Liver (tissue), 7 donors: ENCODE measurements at regions not wholly inside any gene's neighbourhood (a gene's known extent, or its start where the extent isn't known, plus 50 kb on each side); places are given as distances from the start of the nearest gene placed in this dataset.

ENCODE experiments used
- DNase-seq: peaks from one replicate; pipeline ENCODE4 v3.0.0-alpha.2; 2017; ENCODE audit warnings: low spot score
- H3K27ac ChIP-seq, 2 donors: one replicate each; pipeline ENCODE4 v1.7.0; 2013; ENCODE audit warnings: inconsistent platforms in 2 of 2, low read length in 2 of 2, control low read depth in 1 of 2, low read depth in 1 of 2, mild to moderate bottlenecking in 1 of 2
- H3K27me3 ChIP-seq, 4 donors: one replicate each; pipeline versions ENCODE4 v1.6.1 to v1.7.0; 2013; ENCODE audit warnings: low read length in 3 of 4, inconsistent platforms in 1 of 4, mild to moderate bottlenecking in 1 of 4, moderate library complexity in 1 of 4; ENCODE audit not compliant: control insufficient read depth in 4 of 4, insufficient read depth in 4 of 4
- H3K36me3 ChIP-seq, 4 donors: one replicate each; pipeline versions ENCODE4 v1.6.1 to v1.7.0; 2013; ENCODE audit warnings: low read length in 3 of 4, mild to moderate bottlenecking in 3 of 4, low read depth in 1 of 4, moderate library complexity in 1 of 4; ENCODE audit not compliant: control insufficient read depth in 4 of 4, insufficient read depth in 3 of 4
- H3K4me1 ChIP-seq, 4 donors: one replicate each; pipeline versions ENCODE4 v1.6.1 to v1.7.0; 2013; ENCODE audit warnings: low read length in 3 of 4, mild to moderate bottlenecking in 3 of 4, moderate library complexity in 1 of 4; ENCODE audit not compliant: control insufficient read depth in 4 of 4, insufficient read depth in 4 of 4
- H3K4me3 ChIP-seq, 3 donors: one replicate each; pipeline versions ENCODE4 v1.6.1 to v1.7.0; 2013; ENCODE audit warnings: low read length in 3 of 3, control low read depth in 1 of 3, low read depth in 1 of 3, mild to moderate bottlenecking in 1 of 3
- H3K9ac ChIP-seq, 2 donors: one replicate each; pipeline ENCODE4 v1.7.0; 2013; ENCODE audit warnings: low read length in 2 of 2, mild to moderate bottlenecking in 2 of 2, moderate library complexity in 2 of 2, control low read depth in 1 of 2, low read depth in 1 of 2
- H3K9me3 ChIP-seq, 4 donors: one replicate each; pipeline versions ENCODE4 v1.6.1 to v1.7.0; 2013; ENCODE audit warnings: low read length in 3 of 4; ENCODE audit not compliant: control insufficient read depth in 4 of 4
- EGR1 ChIP-seq, 2 donors: IDR thresholded peaks; 2 replicates each; pipeline ENCODE4 v1.6.1; 2016 to 2018; ENCODE audit warnings: antibody characterized with exemption in 2 of 2, low read depth in 2 of 2
- FOXA1 ChIP-seq: IDR thresholded peaks from 2 replicates; pipeline ENCODE4 v1.6.1; 2016; ENCODE audit warnings: antibody characterized with exemption
- FOXA2 ChIP-seq: IDR thresholded peaks from 2 replicates; pipeline ENCODE4 v1.6.1; 2016; ENCODE audit warnings: antibody characterized with exemption
- HNF4A ChIP-seq, 2 donors: conservative IDR thresholded peaks; 2 replicates each; pipeline ENCODE4 v1.6.1; 2016; ENCODE audit warnings: antibody characterized with exemption in 2 of 2, mild to moderate bottlenecking in 2 of 2
- HNF4G ChIP-seq: IDR thresholded peaks from 2 replicates; pipeline ENCODE4 v1.6.1; 2016; ENCODE audit warnings: antibody characterized with exemption
- JUND ChIP-seq, 2 donors: IDR thresholded peaks; 2 replicates each; pipeline ENCODE4 v1.6.1; 2016; ENCODE audit warnings: antibody characterized with exemption in 2 of 2
- NR2F2 ChIP-seq: IDR thresholded peaks from 2 replicates; pipeline ENCODE4 v1.6.1; 2016; ENCODE audit warnings: antibody characterized with exemption
- RAD21 ChIP-seq, 2 donors: IDR thresholded peaks; 2 replicates each; pipeline ENCODE4 v1.6.1; 2016; ENCODE audit warnings: antibody characterized with exemption in 2 of 2, mild to moderate bottlenecking in 2 of 2
- RXRA ChIP-seq, 2 donors: IDR thresholded peaks; 2 replicates each; pipeline ENCODE4 v1.6.1; 2017 to 2018; ENCODE audit warnings: antibody characterized with exemption in 2 of 2, mild to moderate bottlenecking in 1 of 2
- SP1 ChIP-seq: IDR thresholded peaks from 2 replicates; pipeline ENCODE4 v1.6.1; 2018; ENCODE audit warnings: antibody characterized with exemption, mild to moderate bottlenecking
- TAF1 ChIP-seq: conservative IDR thresholded peaks from 2 replicates; pipeline ENCODE4 v1.6.1; 2016; ENCODE audit warnings: antibody characterized with exemption, mild to moderate bottlenecking
- YY1 ChIP-seq: IDR thresholded peaks from 2 replicates; pipeline ENCODE4 v1.6.1; 2016; ENCODE audit warnings: antibody characterized with exemption, mild to moderate bottlenecking
- TF ChIP-seq, protein P1 (sequence below): IDR thresholded peaks from 2 replicates; pipeline ENCODE4 v1.6.1; 2016; ENCODE audit warnings: antibody characterized with exemption, mild to moderate bottlenecking
- TF ChIP-seq, protein P2 (sequence below): IDR thresholded peaks from 2 replicates; pipeline ENCODE4 v1.6.1; 2016; ENCODE audit warnings: antibody characterized with exemption
- TF ChIP-seq, protein P3 (sequence below): IDR thresholded peaks from 2 replicates; pipeline ENCODE4 v1.6.1; 2016; ENCODE audit warnings: antibody characterized with exemption
- TF ChIP-seq, protein P4 (sequence below): fragments of 150-350 bp; IDR thresholded peaks from 2 replicates; pipeline ENCODE4 v1.5.1; 2017; ENCODE audit warnings: improper control_type of control experiment, low read depth, low read length; ENCODE audit not compliant: missing input control
- donor health status: healthy.
- donor health status: healthy.
- donor health status: healthy.
- donor health status: healthy.

DNA sequence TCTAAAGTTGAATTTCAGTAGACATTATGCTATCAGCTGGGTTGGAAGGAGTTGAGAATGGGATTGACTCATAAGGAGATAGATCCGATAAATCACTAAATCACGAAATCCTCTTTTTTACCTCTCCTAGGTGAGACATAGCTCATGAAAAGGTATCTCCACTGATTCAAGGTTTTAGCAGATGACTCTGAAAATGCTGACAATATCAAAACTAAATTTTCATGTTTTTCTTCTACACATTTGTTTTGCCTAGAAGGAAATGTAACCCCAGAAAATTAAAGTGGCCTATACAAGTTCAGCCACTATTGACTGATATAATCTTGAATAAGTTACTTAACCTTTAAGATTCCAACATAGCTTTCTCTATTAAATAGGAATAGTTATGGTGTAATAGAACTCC is 82.2 kb upstream of the VWDE start (continued):
- TF ChIP-seq, protein P1, sequence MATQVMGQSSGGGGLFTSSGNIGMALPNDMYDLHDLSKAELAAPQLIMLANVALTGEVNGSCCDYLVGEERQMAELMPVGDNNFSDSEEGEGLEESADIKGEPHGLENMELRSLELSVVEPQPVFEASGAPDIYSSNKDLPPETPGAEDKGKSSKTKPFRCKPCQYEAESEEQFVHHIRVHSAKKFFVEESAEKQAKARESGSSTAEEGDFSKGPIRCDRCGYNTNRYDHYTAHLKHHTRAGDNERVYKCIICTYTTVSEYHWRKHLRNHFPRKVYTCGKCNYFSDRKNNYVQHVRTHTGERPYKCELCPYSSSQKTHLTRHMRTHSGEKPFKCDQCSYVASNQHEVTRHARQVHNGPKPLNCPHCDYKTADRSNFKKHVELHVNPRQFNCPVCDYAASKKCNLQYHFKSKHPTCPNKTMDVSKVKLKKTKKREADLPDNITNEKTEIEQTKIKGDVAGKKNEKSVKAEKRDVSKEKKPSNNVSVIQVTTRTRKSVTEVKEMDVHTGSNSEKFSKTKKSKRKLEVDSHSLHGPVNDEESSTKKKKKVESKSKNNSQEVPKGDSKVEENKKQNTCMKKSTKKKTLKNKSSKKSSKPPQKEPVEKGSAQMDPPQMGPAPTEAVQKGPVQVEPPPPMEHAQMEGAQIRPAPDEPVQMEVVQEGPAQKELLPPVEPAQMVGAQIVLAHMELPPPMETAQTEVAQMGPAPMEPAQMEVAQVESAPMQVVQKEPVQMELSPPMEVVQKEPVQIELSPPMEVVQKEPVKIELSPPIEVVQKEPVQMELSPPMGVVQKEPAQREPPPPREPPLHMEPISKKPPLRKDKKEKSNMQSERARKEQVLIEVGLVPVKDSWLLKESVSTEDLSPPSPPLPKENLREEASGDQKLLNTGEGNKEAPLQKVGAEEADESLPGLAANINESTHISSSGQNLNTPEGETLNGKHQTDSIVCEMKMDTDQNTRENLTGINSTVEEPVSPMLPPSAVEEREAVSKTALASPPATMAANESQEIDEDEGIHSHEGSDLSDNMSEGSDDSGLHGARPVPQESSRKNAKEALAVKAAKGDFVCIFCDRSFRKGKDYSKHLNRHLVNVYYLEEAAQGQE, result no peak
- TF ChIP-seq, protein P2, sequence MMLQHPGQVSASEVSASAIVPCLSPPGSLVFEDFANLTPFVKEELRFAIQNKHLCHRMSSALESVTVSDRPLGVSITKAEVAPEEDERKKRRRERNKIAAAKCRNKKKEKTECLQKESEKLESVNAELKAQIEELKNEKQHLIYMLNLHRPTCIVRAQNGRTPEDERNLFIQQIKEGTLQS, result no peak
- no peak for TF ChIP-seq HNF4A (conservative IDR thresholded peaks at IDR 0.05)
- TF ChIP-seq, protein P3, sequence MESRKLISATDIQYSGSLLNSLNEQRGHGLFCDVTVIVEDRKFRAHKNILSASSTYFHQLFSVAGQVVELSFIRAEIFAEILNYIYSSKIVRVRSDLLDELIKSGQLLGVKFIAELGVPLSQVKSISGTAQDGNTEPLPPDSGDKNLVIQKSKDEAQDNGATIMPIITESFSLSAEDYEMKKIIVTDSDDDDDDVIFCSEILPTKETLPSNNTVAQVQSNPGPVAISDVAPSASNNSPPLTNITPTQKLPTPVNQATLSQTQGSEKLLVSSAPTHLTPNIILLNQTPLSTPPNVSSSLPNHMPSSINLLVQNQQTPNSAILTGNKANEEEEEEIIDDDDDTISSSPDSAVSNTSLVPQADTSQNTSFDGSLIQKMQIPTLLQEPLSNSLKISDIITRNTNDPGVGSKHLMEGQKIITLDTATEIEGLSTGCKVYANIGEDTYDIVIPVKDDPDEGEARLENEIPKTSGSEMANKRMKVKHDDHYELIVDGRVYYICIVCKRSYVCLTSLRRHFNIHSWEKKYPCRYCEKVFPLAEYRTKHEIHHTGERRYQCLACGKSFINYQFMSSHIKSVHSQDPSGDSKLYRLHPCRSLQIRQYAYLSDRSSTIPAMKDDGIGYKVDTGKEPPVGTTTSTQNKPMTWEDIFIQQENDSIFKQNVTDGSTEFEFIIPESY, result no peak

DNA sequence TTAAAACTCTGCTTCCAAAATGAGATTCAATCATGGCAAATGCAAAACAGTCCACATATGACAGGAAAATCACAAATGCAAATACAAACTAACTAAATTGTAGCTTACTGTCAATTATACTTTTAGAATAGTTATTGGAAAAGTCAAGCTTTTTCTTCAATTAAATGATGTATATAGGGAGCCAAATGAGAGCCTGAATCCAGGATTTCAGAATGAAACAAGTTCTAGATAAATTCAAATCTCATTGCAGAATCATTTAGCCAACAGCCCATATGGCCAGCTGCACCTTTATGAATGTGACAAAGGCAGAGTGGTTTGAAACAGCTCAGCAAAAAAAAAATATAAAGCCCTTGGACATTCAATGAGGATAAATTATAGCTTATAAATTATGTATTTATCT is 82.2 kb upstream of the SCIN start:
- Histone ChIP-seq H3K9ac (no peak overlapping the region), H3K27me3 (no peaks in the 10 kb centered on the region), H3K4me1 (no peaks in the 10 kb centered on the region), H3K4me3 (no peak overlapping the region), H3K27ac (no peak overlapping the region), H3K36me3 (no peaks in the 10 kb centered on the region), H3K9me3 (no peaks in the 10 kb centered on the region)
- no peak for DNase-seq
- TF ChIP-seq RXRA (IDR thresholded peaks at IDR 0.05) (no peak), FOXA2 (no peak), HNF4G (no peak), HNF4A (conservative IDR thresholded peaks at IDR 0.05) (no peak), EGR1 (IDR thresholded peaks at IDR 0.05; ENCODE audit: low read depth in 2 of 2) (no peak), NR2F2 (no peak), TAF1 (no peak), SP1 (no peak), RAD21 (IDR thresholded peaks at IDR 0.05) (no peak), JUND (IDR thresholded peaks at IDR 0.05) (no peak), FOXA1 (no peak), YY1 (no peak)
- TF ChIP-seq, protein P1, result no peak
- TF ChIP-seq, protein P4, sequence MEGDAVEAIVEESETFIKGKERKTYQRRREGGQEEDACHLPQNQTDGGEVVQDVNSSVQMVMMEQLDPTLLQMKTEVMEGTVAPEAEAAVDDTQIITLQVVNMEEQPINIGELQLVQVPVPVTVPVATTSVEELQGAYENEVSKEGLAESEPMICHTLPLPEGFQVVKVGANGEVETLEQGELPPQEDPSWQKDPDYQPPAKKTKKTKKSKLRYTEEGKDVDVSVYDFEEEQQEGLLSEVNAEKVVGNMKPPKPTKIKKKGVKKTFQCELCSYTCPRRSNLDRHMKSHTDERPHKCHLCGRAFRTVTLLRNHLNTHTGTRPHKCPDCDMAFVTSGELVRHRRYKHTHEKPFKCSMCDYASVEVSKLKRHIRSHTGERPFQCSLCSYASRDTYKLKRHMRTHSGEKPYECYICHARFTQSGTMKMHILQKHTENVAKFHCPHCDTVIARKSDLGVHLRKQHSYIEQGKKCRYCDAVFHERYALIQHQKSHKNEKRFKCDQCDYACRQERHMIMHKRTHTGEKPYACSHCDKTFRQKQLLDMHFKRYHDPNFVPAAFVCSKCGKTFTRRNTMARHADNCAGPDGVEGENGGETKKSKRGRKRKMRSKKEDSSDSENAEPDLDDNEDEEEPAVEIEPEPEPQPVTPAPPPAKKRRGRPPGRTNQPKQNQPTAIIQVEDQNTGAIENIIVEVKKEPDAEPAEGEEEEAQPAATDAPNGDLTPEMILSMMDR, result no peak
- TF ChIP-seq, protein P2, result no peak
- TF ChIP-seq, protein P3, result no peak
